ENCODE measurements at regions not wholly inside any gene's neighbourhood (a gene's known extent, or its start where the extent isn't known, plus 50 kb on each side); places are given as distances from the start of the nearest gene placed in this dataset.

DNA sequence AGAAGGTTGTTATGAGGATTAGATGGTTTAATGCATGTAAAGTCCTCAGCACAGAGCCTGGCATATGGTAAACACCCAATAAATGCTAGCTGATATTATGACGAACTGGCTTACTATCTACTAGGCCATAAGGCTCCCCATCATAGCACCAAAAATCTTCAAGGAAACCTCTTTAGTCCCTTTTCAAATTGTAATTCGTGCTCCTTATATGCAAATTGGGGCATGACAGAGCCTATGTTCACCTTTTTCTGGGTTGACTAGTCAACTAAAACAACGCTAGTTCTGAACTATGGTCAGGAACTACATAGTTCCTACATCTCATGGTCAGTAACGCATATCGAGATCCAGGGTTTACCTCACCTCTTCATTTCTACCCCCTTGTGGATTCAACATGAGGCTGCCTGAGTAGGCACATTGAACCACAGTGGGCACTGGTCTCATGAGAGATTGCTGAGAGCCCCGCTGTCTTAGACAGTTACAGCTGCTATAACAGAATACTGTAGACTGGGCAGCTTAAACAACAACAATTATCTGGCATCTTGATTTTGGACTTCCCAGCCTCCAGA is 97.2 kb upstream of the TNFAIP3 start:
- no peak for DNase-seq (ENCODE audit: low read depth)
- TF ChIP-seq, protein P1, sequence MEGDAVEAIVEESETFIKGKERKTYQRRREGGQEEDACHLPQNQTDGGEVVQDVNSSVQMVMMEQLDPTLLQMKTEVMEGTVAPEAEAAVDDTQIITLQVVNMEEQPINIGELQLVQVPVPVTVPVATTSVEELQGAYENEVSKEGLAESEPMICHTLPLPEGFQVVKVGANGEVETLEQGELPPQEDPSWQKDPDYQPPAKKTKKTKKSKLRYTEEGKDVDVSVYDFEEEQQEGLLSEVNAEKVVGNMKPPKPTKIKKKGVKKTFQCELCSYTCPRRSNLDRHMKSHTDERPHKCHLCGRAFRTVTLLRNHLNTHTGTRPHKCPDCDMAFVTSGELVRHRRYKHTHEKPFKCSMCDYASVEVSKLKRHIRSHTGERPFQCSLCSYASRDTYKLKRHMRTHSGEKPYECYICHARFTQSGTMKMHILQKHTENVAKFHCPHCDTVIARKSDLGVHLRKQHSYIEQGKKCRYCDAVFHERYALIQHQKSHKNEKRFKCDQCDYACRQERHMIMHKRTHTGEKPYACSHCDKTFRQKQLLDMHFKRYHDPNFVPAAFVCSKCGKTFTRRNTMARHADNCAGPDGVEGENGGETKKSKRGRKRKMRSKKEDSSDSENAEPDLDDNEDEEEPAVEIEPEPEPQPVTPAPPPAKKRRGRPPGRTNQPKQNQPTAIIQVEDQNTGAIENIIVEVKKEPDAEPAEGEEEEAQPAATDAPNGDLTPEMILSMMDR (conservative IDR thresholded peaks at IDR 0.05; ENCODE audit: low read length) = no peak

DNA sequence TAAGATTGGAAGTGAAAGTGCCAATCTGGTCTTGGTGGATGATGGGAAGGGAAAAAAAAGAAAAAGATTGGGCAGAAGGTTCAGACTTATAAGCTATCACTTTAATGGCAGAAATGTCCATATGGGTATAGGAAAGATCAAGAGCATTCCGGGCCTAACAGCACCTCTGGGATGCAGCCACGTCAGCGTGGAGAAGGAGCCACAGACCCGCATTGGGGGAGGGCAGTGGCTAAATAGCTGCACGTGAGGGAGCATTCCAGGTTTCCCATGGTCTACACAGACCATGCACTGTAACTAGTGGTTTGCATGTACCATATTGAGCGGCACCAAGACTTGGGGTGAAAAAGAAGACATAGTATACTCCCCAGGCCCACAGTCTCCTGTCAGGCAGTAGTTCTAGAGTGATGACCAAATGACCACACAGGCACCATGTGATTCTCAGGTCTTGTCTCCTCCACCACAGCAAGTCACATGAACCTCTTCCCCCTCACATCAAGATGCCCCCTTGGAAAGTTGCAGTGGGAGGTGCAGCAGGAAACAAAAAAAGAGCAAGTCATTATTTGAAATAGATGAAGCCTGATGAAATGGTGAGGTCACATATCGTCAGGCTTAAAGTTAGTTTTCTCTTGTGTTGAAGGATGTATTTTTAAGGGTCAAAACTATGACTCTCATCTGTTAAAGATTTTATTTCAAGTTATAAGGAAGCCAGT is 94.4 kb upstream of the TNFAIP3 start:
- TF ChIP-seq, protein P1 (conservative IDR thresholded peaks at IDR 0.05; ENCODE audit: low read length) = no peak
- H3K4me3 ChIP-seq (ENCODE audit: low read length) = no peak overlapping the region
- DNase-seq (ENCODE audit: low read depth) = no peak

More for the DNA sequence above, 97.2 kb upstream of the TNFAIP3 start:
- no peak overlapping the region for H3K4me3 ChIP-seq (ENCODE audit: low read length)

DNA sequence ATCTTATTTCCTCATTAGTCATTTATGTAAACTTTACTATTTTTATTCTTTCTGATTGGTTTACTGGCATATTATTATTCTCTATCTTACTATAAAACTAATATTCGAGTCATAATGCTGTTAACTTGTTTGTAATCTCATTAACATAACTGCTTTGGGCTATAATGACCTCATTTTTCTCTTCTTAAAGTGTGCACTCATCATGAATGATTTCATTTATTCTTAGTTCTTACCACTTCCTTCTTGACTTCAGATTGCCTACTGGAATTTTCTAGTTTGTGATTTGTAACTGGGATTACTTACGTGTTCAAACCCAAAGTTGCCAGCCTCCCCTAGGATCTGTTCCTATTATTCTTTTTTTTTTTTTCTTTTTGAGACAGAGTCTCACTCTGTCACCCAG is 91.8 kb upstream of the TNFAIP3 start:
- H3K4me3 ChIP-seq (ENCODE audit: low read length) = no peak overlapping the region
- DNase-seq (ENCODE audit: low read depth) = no peak
- TF ChIP-seq, protein P1 (conservative IDR thresholded peaks at IDR 0.05; ENCODE audit: low read length) = no peak

DNA sequence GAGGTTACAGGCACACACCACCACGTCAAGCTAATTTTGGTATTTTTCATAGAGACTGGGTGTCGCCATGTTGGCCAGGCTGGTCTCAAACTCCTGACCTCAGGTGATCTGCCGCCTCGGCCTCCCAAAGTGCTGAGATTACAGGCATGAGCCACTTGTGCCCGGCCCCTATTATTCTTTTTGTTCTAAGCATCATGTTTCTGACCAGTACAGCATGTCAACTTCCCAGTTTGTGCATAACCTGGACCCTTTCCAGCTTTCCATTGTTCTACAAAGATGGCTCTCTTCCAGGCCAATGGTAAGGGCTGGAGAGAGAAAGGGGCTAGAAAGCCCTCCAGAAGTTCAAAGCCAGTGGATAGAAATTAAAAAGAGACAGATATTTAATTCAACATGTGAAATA is 91.3 kb upstream of the TNFAIP3 start:
- H3K4me3 ChIP-seq (ENCODE audit: low read length) = no peak overlapping the region
- TF ChIP-seq, protein P1 (conservative IDR thresholded peaks at IDR 0.05; ENCODE audit: low read length) = no peak
- DNase-seq (ENCODE audit: low read depth) = no peak

DNA sequence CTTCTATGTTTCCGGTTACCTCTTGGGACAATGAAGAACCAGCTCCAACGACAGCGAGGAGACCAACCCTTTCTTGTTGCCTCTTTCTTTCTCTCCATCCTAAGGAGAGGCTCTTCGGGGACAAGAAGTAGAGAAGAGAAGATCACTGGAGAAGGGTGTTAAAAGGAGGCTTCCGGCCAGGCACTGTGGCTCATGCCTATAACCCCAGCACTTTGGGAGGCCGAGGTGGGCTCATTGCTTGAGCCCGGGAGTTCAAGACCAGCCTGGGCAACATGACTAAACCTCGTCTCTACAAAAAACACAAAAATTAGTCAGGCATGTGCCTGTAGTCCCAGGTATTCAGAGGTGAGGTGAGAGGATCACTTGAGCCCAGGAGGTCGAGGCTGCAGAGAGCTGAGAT is 90.8 kb upstream of the TNFAIP3 start:
- no peak overlapping the region for H3K4me3 ChIP-seq (ENCODE audit: low read length)
- TF ChIP-seq, protein P1 (conservative IDR thresholded peaks at IDR 0.05; ENCODE audit: low read length) = no peak
- DNase-seq (ENCODE audit: low read depth) = no peak

DNA sequence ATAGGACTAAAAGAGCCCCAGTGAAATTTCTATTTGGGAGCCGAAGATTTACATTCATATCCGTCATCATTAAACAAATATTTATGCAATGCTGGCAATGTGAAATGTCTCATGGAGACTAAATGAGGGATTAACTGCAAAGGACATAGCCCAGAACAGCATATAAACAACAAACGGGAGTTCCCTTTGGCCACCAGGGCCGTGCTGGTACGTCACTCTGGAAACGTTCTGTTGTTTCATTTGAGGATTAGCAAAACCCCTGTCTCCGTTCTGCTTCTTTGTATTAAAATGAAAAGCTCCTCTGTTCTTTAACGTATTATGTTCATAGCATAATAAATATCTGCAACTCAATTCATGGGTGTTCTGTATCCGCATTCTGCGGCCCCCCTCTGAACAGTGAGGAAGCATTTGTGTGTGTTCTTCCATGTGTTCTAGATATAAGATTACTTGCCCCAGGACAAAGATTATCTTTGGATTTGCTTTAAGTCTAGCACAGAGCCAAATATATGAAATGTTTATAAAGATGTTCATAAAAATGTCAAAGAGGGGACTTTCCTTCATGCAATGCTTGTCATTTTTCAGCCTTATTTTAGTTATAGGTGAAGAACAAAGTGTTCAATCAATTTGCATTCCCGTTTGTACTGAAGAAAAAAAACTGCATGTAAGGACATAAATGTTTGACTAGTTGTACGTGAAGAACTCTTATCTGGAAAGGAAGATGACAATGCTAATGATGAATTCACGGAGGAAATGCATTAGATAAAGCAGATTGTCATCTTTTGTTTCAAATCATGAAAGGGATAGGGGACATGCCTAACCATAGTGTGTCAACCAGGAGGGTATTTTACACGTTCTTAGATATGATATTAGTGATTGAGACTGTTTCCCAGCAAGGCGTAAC is 90.0 kb upstream of the TNFAIP3 start:
- TF ChIP-seq, protein P1 (conservative IDR thresholded peaks at IDR 0.05; ENCODE audit: low read length) = 0 out of 2 replicates have a peak, but pooled peaks have one; percentile 7
- H3K4me3 ChIP-seq (ENCODE audit: low read length) = no peak overlapping the region
- no peak for DNase-seq (ENCODE audit: low read depth)

Data from AG10803 (cell line).